Neural cell (in vitro differentiated cells): ENCODE measurements at regions not wholly inside any gene's neighbourhood (a gene's known extent, or its start where the extent isn't known, plus 50 kb on each side); places are given as distances from the start of the nearest gene placed in this dataset.

ENCODE experiments used
- EP300 ChIP-seq: fragments of 450-650 bp; conservative IDR thresholded peaks from 2 replicates; pipeline ENCODE4 v1.6.1; 2014; ENCODE audit warnings: antibody characterized with exemption, mild to moderate bottlenecking, moderate library complexity; ENCODE audit not compliant: poor library complexity, severe bottlenecking
- EZH2 ChIP-seq: fragments of 200-600, 300-800 bp; shearing (Covaris generic), sonication (generic); IDR thresholded peaks from 2 replicates; pipeline ENCODE4 v1.6.1; 2014; ENCODE audit warnings: antibody characterized with exemption, low read length, borderline replicate concordance, mild to moderate bottlenecking; ENCODE audit not compliant: insufficient read depth, poor library complexity, severe bottlenecking
- POLR2AphosphoS5 ChIP-seq: IDR thresholded peaks from 2 replicates; pipeline ENCODE4 v1.6.1; 2012
- RAD21 ChIP-seq: fragments of 450-650 bp; conservative IDR thresholded peaks from 2 replicates; pipeline ENCODE4 v1.6.1; 2014; ENCODE audit warnings: antibody characterized with exemption, mild to moderate bottlenecking, moderate library complexity
- TF ChIP-seq, protein P1 (sequence below): fragments of 450-650 bp; IDR thresholded peaks from 2 replicates; pipeline ENCODE4 v1.5.1; 2014; ENCODE audit warnings: antibody characterized with exemption, mild to moderate bottlenecking, moderate library complexity; ENCODE audit not compliant: poor library complexity, severe bottlenecking
- TF ChIP-seq, protein P2 (sequence below): IDR thresholded peaks from 2 replicates; pipeline ENCODE4 v1.6.1; 2012; ENCODE audit warnings: borderline replicate concordance

DNA sequence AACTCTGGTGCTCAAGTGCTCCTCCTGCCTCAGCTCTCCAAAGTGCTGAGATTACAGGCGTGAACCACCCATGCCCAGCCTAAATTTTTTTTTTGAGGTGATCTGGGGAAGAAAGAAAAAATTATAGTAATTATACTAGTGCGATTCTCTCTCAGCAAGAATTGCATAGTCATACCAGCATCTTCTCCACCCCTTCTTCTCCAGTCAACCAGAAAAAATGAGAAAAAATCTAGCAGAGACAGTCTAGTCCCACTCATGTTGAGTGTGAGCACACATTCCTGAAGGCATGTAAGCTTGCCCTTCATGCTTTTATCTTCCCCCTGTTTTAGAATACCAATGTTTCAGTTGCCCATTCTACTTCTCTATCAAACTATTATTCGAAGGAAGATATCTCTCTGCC lies 207.6 kb downstream of the S1PR1 start:
- TF ChIP-seq, protein P1, sequence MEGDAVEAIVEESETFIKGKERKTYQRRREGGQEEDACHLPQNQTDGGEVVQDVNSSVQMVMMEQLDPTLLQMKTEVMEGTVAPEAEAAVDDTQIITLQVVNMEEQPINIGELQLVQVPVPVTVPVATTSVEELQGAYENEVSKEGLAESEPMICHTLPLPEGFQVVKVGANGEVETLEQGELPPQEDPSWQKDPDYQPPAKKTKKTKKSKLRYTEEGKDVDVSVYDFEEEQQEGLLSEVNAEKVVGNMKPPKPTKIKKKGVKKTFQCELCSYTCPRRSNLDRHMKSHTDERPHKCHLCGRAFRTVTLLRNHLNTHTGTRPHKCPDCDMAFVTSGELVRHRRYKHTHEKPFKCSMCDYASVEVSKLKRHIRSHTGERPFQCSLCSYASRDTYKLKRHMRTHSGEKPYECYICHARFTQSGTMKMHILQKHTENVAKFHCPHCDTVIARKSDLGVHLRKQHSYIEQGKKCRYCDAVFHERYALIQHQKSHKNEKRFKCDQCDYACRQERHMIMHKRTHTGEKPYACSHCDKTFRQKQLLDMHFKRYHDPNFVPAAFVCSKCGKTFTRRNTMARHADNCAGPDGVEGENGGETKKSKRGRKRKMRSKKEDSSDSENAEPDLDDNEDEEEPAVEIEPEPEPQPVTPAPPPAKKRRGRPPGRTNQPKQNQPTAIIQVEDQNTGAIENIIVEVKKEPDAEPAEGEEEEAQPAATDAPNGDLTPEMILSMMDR: no peak
- no peak for TF ChIP-seq RAD21
- no peak for TF ChIP-seq EP300
- TF ChIP-seq EZH2: no peak
- TF ChIP-seq, protein P2, sequence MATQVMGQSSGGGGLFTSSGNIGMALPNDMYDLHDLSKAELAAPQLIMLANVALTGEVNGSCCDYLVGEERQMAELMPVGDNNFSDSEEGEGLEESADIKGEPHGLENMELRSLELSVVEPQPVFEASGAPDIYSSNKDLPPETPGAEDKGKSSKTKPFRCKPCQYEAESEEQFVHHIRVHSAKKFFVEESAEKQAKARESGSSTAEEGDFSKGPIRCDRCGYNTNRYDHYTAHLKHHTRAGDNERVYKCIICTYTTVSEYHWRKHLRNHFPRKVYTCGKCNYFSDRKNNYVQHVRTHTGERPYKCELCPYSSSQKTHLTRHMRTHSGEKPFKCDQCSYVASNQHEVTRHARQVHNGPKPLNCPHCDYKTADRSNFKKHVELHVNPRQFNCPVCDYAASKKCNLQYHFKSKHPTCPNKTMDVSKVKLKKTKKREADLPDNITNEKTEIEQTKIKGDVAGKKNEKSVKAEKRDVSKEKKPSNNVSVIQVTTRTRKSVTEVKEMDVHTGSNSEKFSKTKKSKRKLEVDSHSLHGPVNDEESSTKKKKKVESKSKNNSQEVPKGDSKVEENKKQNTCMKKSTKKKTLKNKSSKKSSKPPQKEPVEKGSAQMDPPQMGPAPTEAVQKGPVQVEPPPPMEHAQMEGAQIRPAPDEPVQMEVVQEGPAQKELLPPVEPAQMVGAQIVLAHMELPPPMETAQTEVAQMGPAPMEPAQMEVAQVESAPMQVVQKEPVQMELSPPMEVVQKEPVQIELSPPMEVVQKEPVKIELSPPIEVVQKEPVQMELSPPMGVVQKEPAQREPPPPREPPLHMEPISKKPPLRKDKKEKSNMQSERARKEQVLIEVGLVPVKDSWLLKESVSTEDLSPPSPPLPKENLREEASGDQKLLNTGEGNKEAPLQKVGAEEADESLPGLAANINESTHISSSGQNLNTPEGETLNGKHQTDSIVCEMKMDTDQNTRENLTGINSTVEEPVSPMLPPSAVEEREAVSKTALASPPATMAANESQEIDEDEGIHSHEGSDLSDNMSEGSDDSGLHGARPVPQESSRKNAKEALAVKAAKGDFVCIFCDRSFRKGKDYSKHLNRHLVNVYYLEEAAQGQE: no peak
- no peak for TF ChIP-seq POLR2AphosphoS5
